Epithelial cell of proximal tubule (primary cell): ENCODE measurements at regions not wholly inside any gene's neighbourhood (a gene's known extent, or its start where the extent isn't known, plus 50 kb on each side); places are given as distances from the start of the nearest gene placed in this dataset.
A peak's percentile ranks its signal among the peaks of the same experiment; 100 is the strongest.
"Not testable (repeated sequence)": the region's sequence is repeated elsewhere in the genome, so short reads cannot be mapped to it uniquely, and the experiment has no call there.

Experiments used
- DNase-seq: peaks from one replicate; pipeline ENCODE4 v3.0.0-alpha.2; 2011; ENCODE audit warnings: low read depth
- H3K4me3 ChIP-seq: 2 replicates; pipeline ENCODE4 v1.5.1; 2011; ENCODE audit warnings: low read depth, mild to moderate bottlenecking, low read length
- CTCF ChIP-seq: conservative IDR thresholded peaks from 2 replicates; pipeline ENCODE4 v1.5.1; 2012; ENCODE audit warnings: low read depth, mild to moderate bottlenecking, low read length

- no peak for DNase-seq
- no peak for TF ChIP-seq CTCF
- no peak overlapping the region for H3K4me3 ChIP-seq
Measured at GRCh38 chrX:121858867-121859647, 811.6 kb downstream of the GLUD2 start.

- no peak overlapping the region for H3K4me3 ChIP-seq
- TF ChIP-seq CTCF = no peak
- no peak for DNase-seq
Measured at GRCh38 chrX:121863976-121864375, 816.6 kb downstream of the GLUD2 start.

- no peak for DNase-seq
- no peak for TF ChIP-seq CTCF
- H3K4me3 ChIP-seq = no peak overlapping the region
Measured at GRCh38 chrX:121864561-121864960, 817.2 kb downstream of the GLUD2 start.

- no peak overlapping the region for H3K4me3 ChIP-seq
- no peak for TF ChIP-seq CTCF
- no peak for DNase-seq
Measured at GRCh38 chrX:121869876-121870477, 822.6 kb downstream of the GLUD2 start.

- DNase-seq = no peak
- H3K4me3 ChIP-seq = no peak overlapping the region
- no peak for TF ChIP-seq CTCF
Measured at GRCh38 chrX:121871122-121871521, 823.7 kb downstream of the GLUD2 start.

- no peak for TF ChIP-seq CTCF
- H3K4me3 ChIP-seq = no peak overlapping the region
- DNase-seq = peak; percentile 31
Measured at GRCh38 chrX:121876305-121876704, 828.9 kb downstream of the GLUD2 start.

- not testable (repeated sequence) for DNase-seq, H3K4me3 ChIP-seq
Measured at GRCh38 chrX:121877337-121877736, 829.9 kb downstream of the GLUD2 start.
